HG03280 (cell line): ENCODE measurements at regions not wholly inside any gene's neighbourhood (a gene's known extent, or its start where the extent isn't known, plus 50 kb on each side); places are given as distances from the start of the nearest gene placed in this dataset.

ENCODE experiments used
- ATAC-seq: cut with Tn5 transposase; IDR thresholded peaks from one replicate; pipeline ENCODE4 v1.9.1; 2021; ENCODE audit warnings: mild to moderate bottlenecking, moderate library complexity; ENCODE audit not compliant: unreplicated experiment

- ATAC-seq, result no peak
Observed at GRCh38 chr5:174877987-174878386, 153.6 kb downstream of the MSX2 start.

DNA sequence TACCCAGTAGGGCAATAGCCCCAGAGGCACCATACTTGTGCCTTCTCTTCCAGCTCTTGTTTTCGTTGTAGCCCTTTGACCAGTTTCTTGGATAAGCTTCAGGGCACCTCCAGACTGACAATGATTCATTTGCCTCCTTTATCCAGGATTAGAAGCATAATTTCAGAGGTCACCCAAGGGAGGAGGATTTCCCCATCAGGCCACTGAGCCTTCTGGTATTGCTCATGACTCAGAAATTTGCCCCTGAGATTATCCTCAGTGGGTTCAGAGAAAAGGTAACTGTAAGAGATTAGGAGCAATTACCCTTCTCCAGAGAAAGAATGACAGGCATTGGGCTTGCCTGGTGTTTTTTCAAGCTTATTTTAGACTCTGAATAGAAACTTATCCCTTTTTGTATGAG is 147.9 kb downstream of the MSX2 start:
- ATAC-seq, result no peak

GRCh38 chr5:174852143-174852542 is 127.8 kb downstream of the MSX2 start:
- no peak for ATAC-seq

DNA sequence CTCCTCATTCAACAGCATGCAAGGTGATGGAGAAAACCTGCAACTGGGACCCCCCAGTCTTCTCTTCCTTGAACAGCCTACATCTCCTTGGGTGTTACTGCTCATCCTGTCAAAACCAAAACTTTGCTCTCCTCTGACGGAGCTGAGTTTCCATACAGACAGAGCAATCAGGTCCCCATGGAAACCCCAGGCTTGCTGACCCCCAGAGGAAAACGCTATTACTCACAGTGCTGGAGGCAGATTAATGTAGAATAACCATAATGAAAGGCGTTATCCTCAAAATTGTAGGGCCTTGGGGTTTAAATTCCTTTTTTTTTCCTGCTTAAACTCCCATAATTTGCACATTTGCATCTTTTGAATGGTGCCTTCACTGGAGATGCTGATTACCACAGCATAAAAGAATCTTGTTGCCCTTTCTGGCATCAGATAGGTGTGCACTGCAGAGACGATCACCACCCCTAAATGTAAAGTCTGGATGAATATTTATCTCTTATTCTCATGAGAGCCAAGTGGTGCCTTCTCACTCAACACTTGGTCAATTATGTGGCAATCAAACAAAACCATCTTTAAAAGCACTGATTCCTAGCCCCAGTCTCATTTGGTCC is 126.3 kb downstream of the MSX2 start:
- ATAC-seq, result no peak

- no peak for ATAC-seq
Observed at GRCh38 chr5:174849426-174849825, 125.0 kb downstream of the MSX2 start.

- no peak for ATAC-seq
Observed at GRCh38 chr5:174844971-174845370, 120.6 kb downstream of the MSX2 start.

- ATAC-seq, result no peak
Observed at GRCh38 chr5:174843263-174844250, 119.2 kb downstream of the MSX2 start.

DNA sequence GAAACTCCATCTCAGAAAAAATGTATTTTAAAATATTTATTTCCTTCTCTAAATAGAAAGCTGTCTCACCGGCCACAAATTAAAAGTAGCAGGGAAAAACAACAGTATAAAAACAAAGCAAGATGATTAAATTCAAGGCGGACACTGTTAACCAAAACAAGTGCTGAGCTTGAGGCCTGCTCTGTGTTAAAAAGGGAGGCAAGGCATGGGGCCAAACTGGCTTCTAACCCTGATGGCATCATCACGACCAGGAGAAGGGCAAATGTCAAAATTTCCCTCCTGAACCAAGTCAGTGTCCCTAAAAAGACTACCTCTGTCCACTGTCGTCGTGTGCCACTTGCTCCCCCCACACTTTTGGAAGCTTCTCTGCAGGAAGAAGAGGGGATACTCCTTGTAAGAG is 116.1 kb downstream of the MSX2 start:
- ATAC-seq, result no peak

DNA sequence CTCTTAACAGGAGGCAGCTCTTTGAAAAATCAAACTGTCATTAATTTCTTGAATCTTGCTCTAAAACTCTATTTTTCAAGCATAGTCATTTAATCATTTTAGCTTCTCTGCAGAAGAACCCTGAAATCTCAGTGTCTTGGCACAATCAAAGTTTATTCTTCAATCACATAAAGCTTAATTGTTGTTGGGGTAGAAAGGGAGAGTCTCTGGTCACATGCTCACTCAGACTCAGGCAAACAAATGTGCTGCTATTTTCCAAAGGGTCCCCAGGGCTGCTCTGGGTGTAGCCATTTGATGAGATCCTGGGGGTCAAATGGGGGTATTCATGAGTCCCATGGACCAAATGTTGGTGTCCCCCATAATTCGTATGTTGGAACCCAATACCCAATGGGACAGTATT is 114.8 kb downstream of the MSX2 start:
- ATAC-seq, result no peak

- no peak for ATAC-seq
Observed at GRCh38 chr5:174837919-174838902, 113.8 kb downstream of the MSX2 start.

- ATAC-seq, result no peak
Observed at GRCh38 chr5:174834081-174834480, 109.7 kb downstream of the MSX2 start.

DNA sequence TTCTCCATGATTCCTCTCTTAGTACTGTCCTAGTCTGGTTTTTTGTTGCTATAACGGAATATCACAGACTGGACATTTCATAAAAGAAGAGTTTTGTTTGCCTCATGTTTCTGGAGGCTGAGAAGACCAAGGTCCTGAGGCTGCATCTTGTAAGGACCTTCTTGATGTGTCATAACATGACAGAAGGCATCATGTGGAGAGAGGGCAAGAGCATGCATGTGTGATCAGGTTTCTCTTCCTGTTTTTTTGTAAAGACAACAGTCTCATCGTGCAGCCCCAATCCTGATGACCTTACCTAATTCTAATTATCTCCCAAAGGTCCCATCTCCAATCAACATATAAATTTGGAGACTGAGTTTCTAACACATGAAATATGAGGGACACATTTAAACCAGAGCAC is 108.4 kb downstream of the MSX2 start:
- no peak for ATAC-seq

- no peak for ATAC-seq
Observed at GRCh38 chr5:174832025-174832424, 107.6 kb downstream of the MSX2 start.

DNA sequence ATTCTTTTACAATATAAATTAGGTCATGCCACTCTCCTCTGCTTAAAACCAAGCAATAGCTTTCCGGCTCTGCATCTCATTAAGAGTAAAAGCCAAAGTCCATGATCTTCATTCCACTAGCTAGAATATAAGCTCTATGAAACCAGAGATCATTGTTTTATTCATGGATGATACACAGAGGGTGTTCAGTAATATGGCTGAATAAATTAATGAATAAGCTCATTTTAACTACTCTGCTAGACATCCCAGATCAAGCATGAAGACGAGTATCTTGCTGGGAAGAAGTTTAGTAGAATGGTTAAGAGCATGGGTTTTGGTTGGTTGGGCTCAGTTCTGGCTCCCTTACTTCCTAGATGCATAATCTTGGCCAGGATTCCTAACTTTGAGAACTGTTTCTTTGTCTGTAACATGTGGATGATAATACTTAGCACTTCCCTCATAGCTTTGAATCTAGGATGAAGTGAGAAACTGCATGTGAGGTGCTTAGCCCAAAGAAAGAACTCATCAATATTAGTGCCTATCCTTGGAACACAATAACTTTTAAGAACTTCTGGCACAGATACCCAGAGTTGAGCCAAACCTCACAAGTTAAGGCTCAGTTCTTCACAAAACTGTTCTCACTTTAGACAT is 106.8 kb downstream of the MSX2 start:
- ATAC-seq, result no peak

GRCh38 chr5:174829511-174829864 is 105.1 kb downstream of the MSX2 start:
- no peak for ATAC-seq

DNA sequence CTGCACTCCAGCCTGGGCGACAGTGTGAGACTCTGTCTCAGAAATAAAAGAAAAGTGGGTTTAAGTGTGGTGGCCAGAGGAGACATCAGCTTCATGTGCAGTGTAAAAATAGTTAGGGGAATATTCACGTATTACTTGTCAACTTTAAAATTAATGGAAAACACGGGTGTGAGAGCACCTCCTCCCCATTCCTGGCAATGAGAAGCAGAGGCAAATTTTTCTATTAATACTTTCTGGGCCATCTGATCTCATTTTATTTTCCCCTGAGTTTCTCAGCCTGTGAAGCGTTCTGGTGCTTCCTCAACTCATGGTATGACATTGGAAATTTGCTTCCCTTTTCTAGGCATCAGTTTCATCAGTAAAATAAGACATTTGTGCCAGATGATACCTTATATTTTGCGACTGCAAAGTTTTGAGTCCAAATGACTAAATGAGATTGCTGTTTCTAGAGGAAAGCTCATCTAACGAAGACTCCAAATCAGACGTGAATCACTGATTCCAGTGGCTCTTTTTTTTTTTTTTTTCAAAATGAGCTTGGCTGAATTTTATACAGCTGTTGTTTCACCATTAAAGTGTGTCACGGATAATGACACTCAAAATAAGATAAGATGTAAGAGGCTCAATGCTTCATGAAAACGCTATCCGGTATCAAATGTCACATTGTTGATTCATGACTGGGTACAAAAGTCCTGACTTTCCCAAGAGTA is 104.6 kb downstream of the MSX2 start:
- ATAC-seq, result no peak

GRCh38 chr5:174827558-174827957 is 103.2 kb downstream of the MSX2 start:
- ATAC-seq, result no peak

DNA sequence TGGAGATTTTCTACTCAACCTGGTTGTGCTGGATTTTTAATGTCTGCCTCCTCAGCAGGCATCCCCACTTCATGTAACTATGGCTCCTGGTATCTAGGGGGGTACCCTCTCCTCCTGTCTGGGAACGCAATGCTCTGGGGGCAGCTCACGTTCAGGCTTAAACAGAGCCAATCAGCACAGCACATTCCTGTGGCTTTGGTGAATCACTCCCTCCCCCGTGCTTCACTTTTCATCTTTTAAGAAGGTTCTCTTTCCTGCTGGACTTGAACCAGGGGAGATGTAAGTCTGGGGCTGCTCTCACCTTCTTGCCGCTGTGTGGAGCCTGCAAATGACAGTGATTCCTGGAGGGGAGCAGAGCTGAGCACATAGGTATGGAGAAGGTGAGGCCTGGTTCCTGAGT is 101.2 kb downstream of the MSX2 start:
- ATAC-seq, result no peak

DNA sequence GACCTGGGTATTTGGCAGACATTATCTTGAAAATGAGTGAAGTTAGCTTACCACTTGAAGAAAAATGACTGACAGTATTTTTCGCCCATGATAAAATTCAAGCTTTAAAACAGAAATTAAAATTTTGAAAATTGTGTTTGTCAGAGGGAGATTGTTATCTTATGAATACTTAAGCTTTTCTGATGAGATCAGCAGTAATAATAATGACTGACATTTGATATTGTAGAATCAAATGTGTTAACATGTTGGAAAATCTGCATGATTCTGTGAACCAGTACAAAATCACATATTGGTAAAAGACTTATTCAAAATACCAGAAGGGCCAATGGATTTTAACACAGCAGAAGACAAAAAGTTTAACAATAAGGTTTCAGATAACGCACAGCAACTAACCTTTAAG is 94.0 kb downstream of the MSX2 start:
- ATAC-seq, result no peak

- ATAC-seq, result no peak
Observed at GRCh38 chr5:174817610-174818009, 93.2 kb downstream of the MSX2 start.
